AG04449 (cell line): ENCODE measurements at regions not wholly inside any gene's neighbourhood (a gene's known extent, or its start where the extent isn't known, plus 50 kb on each side); places are given as distances from the start of the nearest gene placed in this dataset.

ENCODE experiments used
- CTCF ChIA-PET: fragments of 350-600 bp; formaldehyde crosslinking; extraction: SDS; loops from one replicate; lab custom pipeline; 2021; ENCODE audit warnings: antibody characterized with exemption; lab: Yijun Ruan, JAX
- POLR2A ChIA-PET: fragments of 400-600, 350-600 bp; formaldehyde crosslinking; extraction: SDS; loops from one replicate; lab custom pipeline; 2020; ENCODE audit warnings: antibody characterized with exemption, inconsistent platforms; lab: Yijun Ruan, JAX
- DNase-seq: peaks from one replicate; pipeline ENCODE4 v3.0.0-alpha.2; 2010; ENCODE audit warnings: low read depth, low spot score
- H3K4me3 ChIP-seq: 2 replicates; pipeline ENCODE4 v1.5.1; 2011; ENCODE audit warnings: low read depth, mild to moderate bottlenecking, control low read depth, low read length
- CTCF ChIP-seq: IDR thresholded peaks from one replicate; pipeline ENCODE4 v1.5.1; 2011; ENCODE audit warnings: mild to moderate bottlenecking, moderate library complexity, low read length, control low read depth, inconsistent platforms; ENCODE audit not compliant: insufficient read depth; ENCODE audit errors: missing control alignments

GRCh38 chr1:201685485-201685884 is 143.5 kb upstream of the IPO9 start:
- POLR2A ChIA-PET: no interaction called here
- H3K4me3 ChIP-seq: no peak overlapping the region
- TF ChIP-seq CTCF: no peak
- no peak for DNase-seq
- CTCF ChIA-PET: interaction anchor here (0.8 to 3.7 kb wide), 5 partner anchors 19 to 126 kb away, joined by 3 to 18 read pairs (median 4); no protein-coding TSS in a partner anchor

GRCh38 chr1:201686714-201687455 is 142.1 kb upstream of the IPO9 start:
- no peak for DNase-seq
- CTCF ChIA-PET: interaction anchor here (0.5 to 3.7 kb wide), 7 partner anchors 8 to 106 kb away, joined by 3 to 18 read pairs (median 3); no protein-coding TSS in a partner anchor
- TF ChIP-seq CTCF: no peak
- POLR2A ChIA-PET: no interaction called here
- no peak overlapping the region for H3K4me3 ChIP-seq

- no peak overlapping the region for H3K4me3 ChIP-seq
- DNase-seq: no peak
- ChIA-PET POLR2A (no interaction called here), CTCF (interaction anchor here (3.7 kb wide), 1 partner anchor 16 kb away, joined by 18 read pairs; no protein-coding TSS in a partner anchor)
- TF ChIP-seq CTCF: no peak
These were observed 140.4 kb upstream of the IPO9 start for GRCh38 chr1:201688514-201688913.

- POLR2A ChIA-PET: no interaction called here
- DNase-seq: no peak
- H3K4me3 ChIP-seq: no peak overlapping the region
- no peak for TF ChIP-seq CTCF
- CTCF ChIA-PET: no interaction called here
These were observed 139.3 kb upstream of the IPO9 start for GRCh38 chr1:201689647-201690046.

GRCh38 chr1:201690528-201690927 is 138.4 kb upstream of the IPO9 start:
- POLR2A ChIA-PET: no interaction called here
- no peak overlapping the region for H3K4me3 ChIP-seq
- DNase-seq: no peak
- TF ChIP-seq CTCF: no peak
- CTCF ChIA-PET: no interaction called here

GRCh38 chr1:201691716-201692554 is 137.0 kb upstream of the IPO9 start:
- TF ChIP-seq CTCF: no peak

More at GRCh38 chr1:201691716-201692554, 137.0 kb upstream of the IPO9 start:
- ChIA-PET POLR2A (no interaction called here), CTCF (interaction anchor here (1.3 to 1.6 kb wide), 2 partner anchors 12 to 132 kb away, joined by 5 to 7 read pairs; no protein-coding TSS in a partner anchor)
- no peak overlapping the region for H3K4me3 ChIP-seq
- DNase-seq: no peak
